Spleen (tissue), 7 donors: ENCODE measurements at regions not wholly inside any gene's neighbourhood (a gene's known extent, or its start where the extent isn't known, plus 50 kb on each side); places are given as distances from the start of the nearest gene placed in this dataset.

Source experiments
- POLR2A ChIP-seq, 3 donors: fragments of 450-650 bp; IDR thresholded peaks; one replicate each; pipeline ENCODE4 v1.5.1; 2017; ENCODE audit warnings: antibody characterized with exemption in 3 of 3, mild to moderate bottlenecking in 1 of 3
- POLR2AphosphoS5 ChIP-seq, 3 donors: sonication (generic); formaldehyde crosslinking; IDR thresholded peaks; one replicate each; pipeline ENCODE4 v1.5.1; 2017; ENCODE audit warnings: antibody characterized with exemption in 3 of 3
- TF ChIP-seq, protein P1 (sequence below), 11 experiments: fragments of 200-600 bp in 7 of 11; fragments of 450-650 bp in 4 of 11; sonication (generic) in 4 of 11; IDR thresholded peaks in 8 of 11; conservative IDR thresholded peaks in 3 of 11; 1 replicate in 7 of 11; 2 replicates in 4 of 11; pipeline versions ENCODE4 v1.4.0 to v1.8.0; 2016 to 2021; ENCODE audit warnings: antibody characterized with exemption in 11 of 11, inconsistent platforms in 4 of 11, mild to moderate bottlenecking in 1 of 11
- donor health status: DM: no; HTN: no; CAD: no; lungs with moderate emphysema.
- donor health status: DM: no; HTN: no; CAD: no.
- donor health status: DM: no; HTN: no; CAD: no.

DNA sequence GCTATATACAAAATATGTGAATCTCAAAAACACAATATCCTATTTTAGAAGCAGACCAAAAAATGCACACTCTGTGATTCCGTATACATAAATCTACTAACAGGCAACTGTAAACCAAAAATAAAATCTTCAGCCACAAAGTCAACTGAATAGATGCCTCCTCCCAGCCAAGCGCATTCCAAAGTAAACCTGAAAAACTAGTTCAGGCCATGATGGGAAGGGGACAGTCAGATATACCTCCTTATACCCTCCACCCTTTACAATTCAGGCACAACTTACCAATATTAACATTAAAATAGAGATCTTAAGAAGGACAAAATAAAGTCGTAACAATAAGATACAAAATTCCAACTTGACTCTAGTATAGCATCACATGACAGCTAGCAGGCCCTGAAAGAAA is 1604.5 kb upstream of the NUDT12 start:
- TF ChIP-seq, protein P1, sequence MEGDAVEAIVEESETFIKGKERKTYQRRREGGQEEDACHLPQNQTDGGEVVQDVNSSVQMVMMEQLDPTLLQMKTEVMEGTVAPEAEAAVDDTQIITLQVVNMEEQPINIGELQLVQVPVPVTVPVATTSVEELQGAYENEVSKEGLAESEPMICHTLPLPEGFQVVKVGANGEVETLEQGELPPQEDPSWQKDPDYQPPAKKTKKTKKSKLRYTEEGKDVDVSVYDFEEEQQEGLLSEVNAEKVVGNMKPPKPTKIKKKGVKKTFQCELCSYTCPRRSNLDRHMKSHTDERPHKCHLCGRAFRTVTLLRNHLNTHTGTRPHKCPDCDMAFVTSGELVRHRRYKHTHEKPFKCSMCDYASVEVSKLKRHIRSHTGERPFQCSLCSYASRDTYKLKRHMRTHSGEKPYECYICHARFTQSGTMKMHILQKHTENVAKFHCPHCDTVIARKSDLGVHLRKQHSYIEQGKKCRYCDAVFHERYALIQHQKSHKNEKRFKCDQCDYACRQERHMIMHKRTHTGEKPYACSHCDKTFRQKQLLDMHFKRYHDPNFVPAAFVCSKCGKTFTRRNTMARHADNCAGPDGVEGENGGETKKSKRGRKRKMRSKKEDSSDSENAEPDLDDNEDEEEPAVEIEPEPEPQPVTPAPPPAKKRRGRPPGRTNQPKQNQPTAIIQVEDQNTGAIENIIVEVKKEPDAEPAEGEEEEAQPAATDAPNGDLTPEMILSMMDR (IDR thresholded peaks at IDR 0.05 in 8 of 11, conservative IDR thresholded peaks at IDR 0.05 in 3 of 11): no peak
- TF ChIP-seq POLR2A (IDR thresholded peaks at IDR 0.05): no peak
- TF ChIP-seq POLR2AphosphoS5 (IDR thresholded peaks at IDR 0.05): no peak
